KMS-11 (cell line): ENCODE measurements at regions not wholly inside any gene's neighbourhood (a gene's known extent, or its start where the extent isn't known, plus 50 kb on each side); places are given as distances from the start of the nearest gene placed in this dataset.

Experiments used
- H2AFZ ChIP-seq: fragments of 200-600 bp; sonication (generic); 2 replicates; pipeline ENCODE4 v1.6.1; 2016; ENCODE audit warnings: antibody characterized with exemption, mixed run types, low read depth
- H3K27ac ChIP-seq: fragments of 200-600 bp; sonication (generic); 2 replicates; pipeline ENCODE4 v1.6.1; 2016; ENCODE audit warnings: mild to moderate bottlenecking, mixed run types
- H3K27me3 ChIP-seq: fragments of 200-600 bp; sonication (generic); 2 replicates; pipeline ENCODE4 v1.6.1; 2017; ENCODE audit warnings: mild to moderate bottlenecking, low read depth, mixed run types, moderate library complexity; ENCODE audit not compliant: insufficient read depth
- H3K36me3 ChIP-seq: fragments of 200-600 bp; sonication (generic); 2 replicates; pipeline ENCODE4 v1.6.1; 2017; ENCODE audit warnings: mild to moderate bottlenecking, mixed run types; ENCODE audit not compliant: insufficient read depth
- H3K4me1 ChIP-seq: fragments of 200-600 bp; sonication (generic); 2 replicates; pipeline ENCODE4 v1.6.1; 2016; ENCODE audit warnings: mild to moderate bottlenecking, low read depth, mixed run types; ENCODE audit not compliant: poor library complexity, severe bottlenecking
- H3K4me2 ChIP-seq: fragments of 200-600 bp; sonication (generic); 2 replicates; pipeline ENCODE4 v1.7.0; 2016; ENCODE audit warnings: mild to moderate bottlenecking, mixed run types
- H3K4me3 ChIP-seq: fragments of 200-600 bp; sonication (generic); IDR thresholded peaks from 2 replicates; pipeline ENCODE4 v1.6.1; 2017; ENCODE audit warnings: low read depth, low read length, mixed read lengths; ENCODE audit not compliant: insufficient read depth
- H3K79me2 ChIP-seq: fragments of 200-600 bp; sonication (generic); 2 replicates; pipeline ENCODE4 v1.6.1; 2016; ENCODE audit warnings: low read depth, mixed run types; ENCODE audit not compliant: insufficient read depth
- H3K9ac ChIP-seq: fragments of 200-600 bp; sonication (generic); 2 replicates; pipeline ENCODE4 v1.6.1; 2016; ENCODE audit warnings: mild to moderate bottlenecking, mixed run types
- H4K20me1 ChIP-seq: fragments of 200-600 bp; sonication (generic); 2 replicates; pipeline ENCODE4 v1.6.1; 2016; ENCODE audit warnings: mild to moderate bottlenecking, mixed run types; ENCODE audit not compliant: insufficient read depth
- CTCF ChIP-seq: fragments of 200-600 bp; sonication (generic); conservative IDR thresholded peaks from 2 replicates; pipeline ENCODE4 v1.6.1; 2017; ENCODE audit warnings: low read depth, mild to moderate bottlenecking, antibody characterized with exemption, low read length, moderate library complexity, mixed read lengths

GRCh38 chr11:128283451-128283850 lies 303.9 kb downstream of the ETS1 start:
- Histone ChIP-seq H2AFZ (no peak overlapping the region), H3K27me3 (no peaks in the 10 kb centered on the region), H3K9ac (no peak overlapping the region)

GRCh38 chr11:128282053-128282452 lies 305.3 kb downstream of the ETS1 start:
- H3K27me3 ChIP-seq: no peaks in the 10 kb centered on the region
- H3K79me2 ChIP-seq: no peaks in the 10 kb centered on the region
- H3K9ac ChIP-seq: no peak overlapping the region
- H2AFZ ChIP-seq: no peak overlapping the region
- H3K36me3 ChIP-seq: no peaks in the 10 kb centered on the region
- H3K27ac ChIP-seq: no peak overlapping the region
- no peak overlapping the region for H3K4me2 ChIP-seq
- TF ChIP-seq CTCF: no peak
- H4K20me1 ChIP-seq: no peaks in the 10 kb centered on the region
- H3K4me1 ChIP-seq: no peaks in the 10 kb centered on the region
- H3K4me3 ChIP-seq: no peak overlapping the region

More at GRCh38 chr11:128283451-128283850, 303.9 kb downstream of the ETS1 start:
- H3K4me2 ChIP-seq: no peak overlapping the region
- H3K27ac ChIP-seq: no peak overlapping the region
- no peaks in the 10 kb centered on the region for H3K79me2 ChIP-seq
- no peaks in the 10 kb centered on the region for H4K20me1 ChIP-seq
- H3K36me3 ChIP-seq: no peaks in the 10 kb centered on the region
- H3K4me1 ChIP-seq: peaks cover under 1% of the 10 kb centered on the region
- no peak for TF ChIP-seq CTCF
- H3K4me3 ChIP-seq: no peak overlapping the region

GRCh38 chr11:128279866-128280265 lies 307.5 kb downstream of the ETS1 start:
- Histone ChIP-seq H3K27ac (no peak overlapping the region), H4K20me1 (no peaks in the 10 kb centered on the region), H3K27me3 (no peaks in the 10 kb centered on the region), H3K79me2 (no peaks in the 10 kb centered on the region), H3K4me2 (no peak overlapping the region), H3K36me3 (no peaks in the 10 kb centered on the region), H2AFZ (no peak overlapping the region), H3K4me3 (no peak overlapping the region), H3K9ac (no peak overlapping the region), H3K4me1 (no peaks in the 10 kb centered on the region)
- no peak for TF ChIP-seq CTCF

- no peak overlapping the region for H3K4me3 ChIP-seq
- H3K27me3 ChIP-seq: no peaks in the 10 kb centered on the region
- TF ChIP-seq CTCF: no peak
- no peak overlapping the region for H3K4me2 ChIP-seq
- no peak overlapping the region for H3K27ac ChIP-seq
- no peaks in the 10 kb centered on the region for H4K20me1 ChIP-seq
- H3K79me2 ChIP-seq: no peaks in the 10 kb centered on the region
- H3K9ac ChIP-seq: no peak overlapping the region
- no peaks in the 10 kb centered on the region for H3K36me3 ChIP-seq
- H2AFZ ChIP-seq: no peak overlapping the region
- no peaks in the 10 kb centered on the region for H3K4me1 ChIP-seq
Observed at GRCh38 chr11:128273736-128274135, 313.6 kb downstream of the ETS1 start.
